ENCODE measurements at regions not wholly inside any gene's neighbourhood (a gene's known extent, or its start where the extent isn't known, plus 50 kb on each side); places are given as distances from the start of the nearest gene placed in this dataset.

DNA sequence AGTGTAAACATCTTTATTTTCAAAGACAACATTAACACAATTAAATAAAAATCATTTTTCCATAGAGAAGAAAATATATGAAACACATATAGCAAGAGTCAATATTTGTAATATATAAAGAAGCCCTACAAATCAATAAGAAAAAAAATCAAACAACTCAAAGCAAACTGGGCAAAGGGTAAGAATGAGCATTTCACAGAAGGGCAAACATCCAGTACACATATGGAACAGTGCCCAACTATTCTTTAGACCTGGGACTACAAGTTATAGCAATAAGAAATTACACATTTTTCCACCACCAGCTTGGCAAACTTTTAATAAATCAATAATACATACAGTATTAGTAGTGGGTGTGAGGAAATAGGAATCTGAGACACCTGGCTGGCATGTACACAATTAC lies 324.1 kb downstream of the CYP26B1 start:
- Histone ChIP-seq H3K4me1 (ENCODE audit: low read length) (no peaks in the 10 kb centered on the region), H3K79me2 (ENCODE audit: low read length) (no peaks in the 10 kb centered on the region)
- TF ChIP-seq, protein P1, sequence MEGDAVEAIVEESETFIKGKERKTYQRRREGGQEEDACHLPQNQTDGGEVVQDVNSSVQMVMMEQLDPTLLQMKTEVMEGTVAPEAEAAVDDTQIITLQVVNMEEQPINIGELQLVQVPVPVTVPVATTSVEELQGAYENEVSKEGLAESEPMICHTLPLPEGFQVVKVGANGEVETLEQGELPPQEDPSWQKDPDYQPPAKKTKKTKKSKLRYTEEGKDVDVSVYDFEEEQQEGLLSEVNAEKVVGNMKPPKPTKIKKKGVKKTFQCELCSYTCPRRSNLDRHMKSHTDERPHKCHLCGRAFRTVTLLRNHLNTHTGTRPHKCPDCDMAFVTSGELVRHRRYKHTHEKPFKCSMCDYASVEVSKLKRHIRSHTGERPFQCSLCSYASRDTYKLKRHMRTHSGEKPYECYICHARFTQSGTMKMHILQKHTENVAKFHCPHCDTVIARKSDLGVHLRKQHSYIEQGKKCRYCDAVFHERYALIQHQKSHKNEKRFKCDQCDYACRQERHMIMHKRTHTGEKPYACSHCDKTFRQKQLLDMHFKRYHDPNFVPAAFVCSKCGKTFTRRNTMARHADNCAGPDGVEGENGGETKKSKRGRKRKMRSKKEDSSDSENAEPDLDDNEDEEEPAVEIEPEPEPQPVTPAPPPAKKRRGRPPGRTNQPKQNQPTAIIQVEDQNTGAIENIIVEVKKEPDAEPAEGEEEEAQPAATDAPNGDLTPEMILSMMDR (IDR thresholded peaks at IDR 0.05; ENCODE audit: low read depth, low read length): no peak
- TF ChIP-seq EZH2phosphoT487 (IDR thresholded peaks at IDR 0.05; ENCODE audit: low read depth): no peak

DNA sequence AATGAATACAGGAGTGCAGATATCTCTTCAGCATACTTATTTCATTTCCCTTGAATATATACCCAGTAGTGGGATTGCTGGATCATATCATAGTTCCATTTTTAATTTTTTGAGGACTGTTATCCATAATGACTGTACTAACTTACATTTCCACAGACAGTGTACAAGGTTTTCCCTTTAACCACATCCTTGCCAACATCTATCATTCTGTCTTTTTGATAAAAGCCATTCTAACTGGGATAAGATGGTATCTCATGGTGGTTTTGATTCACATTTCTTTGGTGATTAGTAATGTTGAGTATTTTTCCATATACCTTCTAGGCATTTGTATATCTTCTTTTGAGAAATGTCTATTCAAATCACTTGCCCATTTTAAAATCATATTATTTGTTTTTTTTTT lies 325.2 kb downstream of the CYP26B1 start:
- no peak overlapping the region for H3K9ac ChIP-seq (ENCODE audit: low read length)
- TF ChIP-seq, protein P1 (IDR thresholded peaks at IDR 0.05; ENCODE audit: low read depth, low read length): no peak
- no peak for TF ChIP-seq EZH2phosphoT487 (IDR thresholded peaks at IDR 0.05; ENCODE audit: low read depth)
- H2AFZ ChIP-seq (ENCODE audit: low read depth, low read length): no peak overlapping the region
- H3K4me3 ChIP-seq (ENCODE audit: low read length): no peak overlapping the region
- no peaks in the 10 kb centered on the region for H3K79me2 ChIP-seq (ENCODE audit: low read length)
- H3K27ac ChIP-seq (ENCODE audit: low read length): no peak overlapping the region
- H3K4me1 ChIP-seq (ENCODE audit: low read length): no peaks in the 10 kb centered on the region
- H3K4me2 ChIP-seq (ENCODE audit: low read length): no peak overlapping the region
- no peaks in the 10 kb centered on the region for H4K20me1 ChIP-seq (ENCODE audit: insufficient read depth, low read length)
- H3K9me3 ChIP-seq (ENCODE audit: insufficient read depth, low read length): no peaks in the 10 kb centered on the region
- H3K36me3 ChIP-seq (replicated peaks; ENCODE audit: low read depth, low read length): no peaks in the 10 kb centered on the region
- peaks cover 11% of the 10 kb centered on the region for H3K27me3 ChIP-seq (ENCODE audit: low read depth, low read length)

More for the DNA sequence above, 324.1 kb downstream of the CYP26B1 start:
- H3K36me3 ChIP-seq (replicated peaks; ENCODE audit: low read depth, low read length): no peaks in the 10 kb centered on the region
- H3K27ac ChIP-seq (ENCODE audit: low read length): no peak overlapping the region
- H3K27me3 ChIP-seq (ENCODE audit: low read depth, low read length): peaks cover 8% of the 10 kb centered on the region; the same call in 1 of the 2 replicates
- H3K9me3 ChIP-seq (ENCODE audit: insufficient read depth, low read length): no peaks in the 10 kb centered on the region
- no peak overlapping the region for H3K4me3 ChIP-seq (ENCODE audit: low read length)
- H4K20me1 ChIP-seq (ENCODE audit: insufficient read depth, low read length): no peaks in the 10 kb centered on the region
- no peak overlapping the region for H3K9ac ChIP-seq (ENCODE audit: low read length)
- no peak overlapping the region for H2AFZ ChIP-seq (ENCODE audit: low read depth, low read length)
- no peak overlapping the region for H3K4me2 ChIP-seq (ENCODE audit: low read length)

DNA sequence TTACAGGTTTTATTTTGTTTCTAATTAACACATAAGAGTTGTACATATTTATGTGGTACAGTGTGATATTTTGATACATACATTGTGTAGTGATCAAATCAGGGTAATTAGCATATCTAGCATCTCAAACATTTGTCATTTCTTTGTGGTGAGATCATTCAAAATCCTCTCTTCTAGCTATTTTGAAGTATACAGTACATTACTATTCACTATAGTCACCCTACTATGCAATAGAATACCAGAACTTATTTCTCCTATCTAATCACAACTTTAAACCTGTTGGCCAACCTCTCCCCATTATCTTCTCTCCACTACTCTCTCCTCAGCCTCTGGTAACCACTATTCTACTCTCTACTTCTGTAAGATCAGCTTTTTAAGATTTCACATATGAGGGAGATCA lies 325.8 kb downstream of the CYP26B1 start:
- no peaks in the 10 kb centered on the region for H3K4me1 ChIP-seq (ENCODE audit: low read length)
- H3K9me3 ChIP-seq (ENCODE audit: insufficient read depth, low read length): no peaks in the 10 kb centered on the region
- TF ChIP-seq EZH2phosphoT487 (IDR thresholded peaks at IDR 0.05; ENCODE audit: low read depth): no peak
- TF ChIP-seq, protein P1 (IDR thresholded peaks at IDR 0.05; ENCODE audit: low read depth, low read length): no peak
- peaks cover 10% of the 10 kb centered on the region for H3K27me3 ChIP-seq (ENCODE audit: low read depth, low read length)
- no peaks in the 10 kb centered on the region for H3K79me2 ChIP-seq (ENCODE audit: low read length)
- H3K9ac ChIP-seq (ENCODE audit: low read length): no peak overlapping the region
- H2AFZ ChIP-seq (ENCODE audit: low read depth, low read length): no peak overlapping the region
- H4K20me1 ChIP-seq (ENCODE audit: insufficient read depth, low read length): no peaks in the 10 kb centered on the region
- H3K27ac ChIP-seq (ENCODE audit: low read length): no peak overlapping the region
- no peaks in the 10 kb centered on the region for H3K36me3 ChIP-seq (replicated peaks; ENCODE audit: low read depth, low read length)
- H3K4me3 ChIP-seq (ENCODE audit: low read length): no peak overlapping the region
- no peak overlapping the region for H3K4me2 ChIP-seq (ENCODE audit: low read length)

DNA sequence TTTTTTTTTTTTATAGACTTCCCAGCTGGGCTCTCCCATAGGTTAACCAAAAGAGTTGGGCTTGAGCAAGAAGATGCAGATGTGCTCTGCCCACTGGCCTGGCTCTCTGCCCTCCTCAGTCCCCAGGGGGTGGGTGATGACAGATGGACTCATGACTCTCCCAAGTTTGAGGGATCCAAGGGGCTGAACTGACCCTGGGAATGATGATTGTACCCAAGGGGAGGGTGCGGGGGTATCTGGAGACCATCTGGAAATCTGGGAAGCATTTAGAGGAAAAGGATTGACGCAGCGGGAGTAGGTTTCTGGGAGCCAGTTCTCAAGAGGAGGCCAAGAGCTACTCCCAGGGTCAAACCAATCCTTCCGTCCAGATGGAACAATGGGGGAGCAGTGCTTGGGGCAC lies 330.8 kb downstream of the CYP26B1 start:
- Histone ChIP-seq H3K27ac (ENCODE audit: low read length) (no peak overlapping the region), H3K4me2 (ENCODE audit: low read length) (no peak overlapping the region), H3K9me3 (ENCODE audit: insufficient read depth, low read length) (no peaks in the 10 kb centered on the region), H3K4me3 (ENCODE audit: low read length) (no peak overlapping the region), H3K79me2 (ENCODE audit: low read length) (no peaks in the 10 kb centered on the region), H3K27me3 (ENCODE audit: low read depth, low read length) (peaks cover 7% of the 10 kb centered on the region; the same call in 1 of the 2 replicates), H3K4me1 (ENCODE audit: low read length) (no peaks in the 10 kb centered on the region), H2AFZ (ENCODE audit: low read depth, low read length) (no peak overlapping the region), H3K36me3 (replicated peaks; ENCODE audit: low read depth, low read length) (no peaks in the 10 kb centered on the region), H3K9ac (ENCODE audit: low read length) (no peak overlapping the region), H4K20me1 (ENCODE audit: insufficient read depth, low read length) (no peaks in the 10 kb centered on the region)
- TF ChIP-seq, protein P1 (IDR thresholded peaks at IDR 0.05; ENCODE audit: low read depth, low read length): no peak
- no peak for TF ChIP-seq EZH2phosphoT487 (IDR thresholded peaks at IDR 0.05; ENCODE audit: low read depth)
